ENCODE measurements at regions not wholly inside any gene's neighbourhood (a gene's known extent, or its start where the extent isn't known, plus 50 kb on each side); places are given as distances from the start of the nearest gene placed in this dataset.
A peak's percentile ranks its signal among the peaks of the same experiment; 100 is the strongest.

DNA sequence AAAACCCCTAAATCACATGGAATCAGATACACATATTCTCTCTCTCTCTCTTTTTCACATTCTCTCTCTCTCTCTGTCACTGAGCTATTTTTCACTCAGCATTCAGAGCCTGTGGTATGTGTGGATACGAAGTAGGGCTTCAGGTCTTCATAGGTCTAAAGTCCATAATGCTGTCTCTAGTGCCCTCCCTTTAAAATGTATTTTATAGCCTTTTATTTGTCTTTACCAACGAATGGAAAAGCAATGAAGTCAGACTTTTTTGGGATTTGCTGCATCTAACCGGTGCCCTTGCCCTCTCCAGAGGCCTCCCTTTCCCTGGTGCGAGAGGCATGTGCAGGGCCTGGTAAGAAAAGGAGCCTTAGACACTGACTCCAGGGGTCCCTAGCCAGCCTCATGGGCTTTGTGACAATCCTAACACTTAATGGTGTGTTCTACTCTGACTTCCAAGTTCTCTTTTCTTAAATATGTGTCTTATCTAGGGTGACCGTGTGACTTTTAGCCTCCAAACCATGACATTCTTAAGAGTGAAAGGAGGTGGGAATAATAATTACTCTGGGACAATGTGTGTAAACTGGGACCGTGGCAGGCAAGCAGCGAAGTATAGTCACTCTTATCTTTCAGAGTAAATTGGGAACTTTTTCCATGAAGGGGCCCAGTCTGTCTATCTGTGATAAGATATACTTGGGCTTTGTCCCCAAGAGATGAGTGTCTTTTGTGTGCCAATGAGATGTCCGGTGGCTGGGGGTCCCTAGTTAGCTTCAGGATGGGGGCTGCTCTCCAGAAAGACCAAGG, 101.1 kb downstream of the B3GNT2 start:
- no peak for DNase-seq

DNA sequence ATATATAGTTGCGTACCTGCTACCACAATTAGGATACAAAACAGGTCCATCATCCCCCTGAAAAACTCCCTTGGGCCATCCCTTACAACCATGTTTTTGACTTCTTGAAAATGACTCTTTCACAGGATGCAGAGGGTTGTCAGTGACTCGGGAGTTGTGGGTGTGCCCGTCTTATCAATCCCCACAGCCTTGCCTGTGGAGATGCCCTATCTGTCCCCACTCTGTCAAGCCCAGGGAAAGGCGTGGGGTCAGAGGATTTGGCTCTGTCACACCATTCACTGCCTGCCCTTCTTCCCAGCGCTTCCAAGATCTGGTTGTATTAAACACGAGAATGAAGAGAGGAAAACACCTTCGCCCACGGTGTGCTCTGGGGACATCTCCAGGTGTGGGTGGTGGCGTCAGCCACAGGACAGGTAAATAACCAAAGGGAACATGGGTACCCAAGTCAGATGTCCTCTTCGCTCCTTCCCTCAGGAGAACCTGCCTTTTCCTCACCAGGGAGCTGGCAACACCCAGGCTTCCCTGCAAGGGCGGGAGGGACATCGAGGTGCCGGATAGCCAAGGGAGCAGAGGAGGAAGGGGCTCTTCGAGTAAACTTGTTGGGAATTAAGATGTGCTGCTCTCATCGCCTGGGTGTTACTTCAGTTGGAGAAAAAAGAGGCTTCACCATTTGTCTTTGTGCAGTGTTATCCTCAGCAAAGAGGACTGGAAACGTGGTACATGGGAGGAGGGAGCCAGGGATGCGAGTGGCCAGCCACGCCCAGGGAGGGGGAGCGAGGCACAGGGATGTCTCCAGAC, 100.3 kb downstream of the B3GNT2 start:
- DNase-seq = no peak

DNA sequence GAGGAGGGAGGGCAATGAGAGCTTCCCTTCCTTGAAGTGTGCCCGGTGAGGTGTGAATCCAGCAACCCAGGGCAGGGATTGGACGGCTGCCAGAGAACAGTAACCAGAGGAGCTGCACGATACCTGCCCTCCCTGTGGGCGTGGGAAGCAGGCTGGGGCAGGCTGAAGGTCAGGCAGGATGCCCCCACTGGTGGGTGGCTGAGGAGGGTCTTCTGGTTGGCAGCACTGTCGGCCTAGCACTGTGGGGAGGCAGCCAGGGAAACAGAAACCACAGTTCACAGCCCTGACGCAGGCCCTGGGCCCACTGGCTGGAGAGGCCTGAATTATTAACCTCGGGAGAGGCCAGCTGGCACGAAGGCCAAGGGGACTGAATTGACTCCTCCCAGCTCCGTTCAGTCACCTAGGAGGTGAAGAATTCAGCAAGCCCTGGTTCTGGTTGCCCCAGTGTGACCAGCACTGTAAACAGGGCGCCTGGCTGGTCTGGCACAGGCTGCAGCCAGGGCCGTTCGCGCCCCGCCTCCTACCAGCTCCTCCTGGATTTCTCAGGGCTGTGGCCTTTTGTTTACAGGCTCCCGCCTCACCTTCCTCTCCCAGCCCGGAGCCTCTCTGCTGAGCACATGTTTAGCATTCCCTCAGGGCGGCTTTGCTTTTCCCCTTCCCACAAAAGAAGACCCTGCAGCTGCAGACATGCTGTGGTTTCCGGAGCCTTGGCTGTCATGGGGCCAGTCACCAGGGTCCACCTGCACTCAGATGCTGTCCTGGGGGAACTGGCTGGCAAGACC, 97.8 kb downstream of the B3GNT2 start:
- DNase-seq = no peak

DNA sequence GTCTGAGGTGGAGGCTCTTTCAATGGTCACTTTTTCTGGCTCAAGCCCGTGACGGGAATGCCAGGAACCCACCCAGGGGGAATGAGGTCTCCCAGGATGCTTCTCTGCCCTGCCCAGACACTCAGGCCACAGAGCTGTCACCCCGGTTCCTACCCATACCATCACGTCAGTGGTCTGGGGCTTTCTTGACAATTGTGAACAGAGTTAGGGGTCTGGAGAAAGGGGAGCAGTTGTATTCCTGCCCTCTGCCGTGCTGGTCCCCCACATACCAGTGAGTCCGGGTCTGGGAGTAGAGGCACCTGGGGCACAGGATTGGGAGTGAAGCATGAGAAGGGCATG, 97.2 kb downstream of the B3GNT2 start:
- no peak for DNase-seq

DNA sequence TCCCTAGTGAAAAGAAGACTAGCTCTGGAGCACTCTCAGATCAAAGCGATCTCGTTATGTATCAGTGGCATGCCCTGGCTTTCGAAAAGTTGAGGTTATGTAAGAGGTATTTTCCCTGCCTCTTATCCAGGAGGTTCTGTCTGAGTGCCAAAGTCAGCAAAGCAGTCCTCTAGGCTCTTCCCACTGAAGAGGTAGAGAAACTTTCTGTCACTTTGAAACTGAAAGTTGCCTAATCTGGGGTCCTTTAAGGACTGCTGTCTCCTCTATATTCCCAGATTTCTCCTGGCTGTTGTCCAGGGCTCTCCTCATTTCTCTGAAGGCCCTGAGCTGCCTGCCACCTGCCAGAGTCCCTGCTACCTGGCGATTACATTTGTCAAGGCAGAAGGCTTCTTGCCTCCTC, 96.3 kb downstream of the B3GNT2 start:
- DNase-seq = no peak

DNA sequence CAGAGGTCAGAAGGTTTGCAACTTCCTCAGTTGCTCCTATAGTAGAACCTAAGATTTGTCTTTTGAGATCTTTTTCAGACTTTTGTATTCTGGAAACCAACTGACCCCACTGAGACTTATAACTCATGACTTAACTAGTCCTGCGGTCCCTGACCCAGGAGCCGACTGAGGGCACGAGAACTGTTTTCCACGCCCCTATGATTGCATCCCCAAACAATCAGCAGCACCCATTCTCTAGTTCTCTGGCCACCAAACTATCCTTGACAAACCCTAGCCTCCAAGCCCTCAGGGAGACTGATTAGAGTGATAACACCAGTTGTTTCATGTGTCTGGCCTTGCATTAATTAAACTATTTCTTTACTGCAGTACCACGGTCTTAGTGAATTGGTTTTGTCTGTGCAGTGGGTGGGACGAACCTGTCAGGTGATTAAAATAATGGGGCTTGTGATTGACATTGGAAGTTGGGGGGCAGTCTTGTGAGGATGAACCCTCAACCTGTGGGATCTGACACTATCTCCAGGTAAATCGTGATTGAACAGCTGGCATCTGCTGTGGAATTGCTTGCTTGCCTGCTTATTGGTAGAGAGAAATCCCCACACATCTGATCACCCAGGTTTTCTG, 95.7 kb downstream of the B3GNT2 start:
- DNase-seq = no peak

DNA sequence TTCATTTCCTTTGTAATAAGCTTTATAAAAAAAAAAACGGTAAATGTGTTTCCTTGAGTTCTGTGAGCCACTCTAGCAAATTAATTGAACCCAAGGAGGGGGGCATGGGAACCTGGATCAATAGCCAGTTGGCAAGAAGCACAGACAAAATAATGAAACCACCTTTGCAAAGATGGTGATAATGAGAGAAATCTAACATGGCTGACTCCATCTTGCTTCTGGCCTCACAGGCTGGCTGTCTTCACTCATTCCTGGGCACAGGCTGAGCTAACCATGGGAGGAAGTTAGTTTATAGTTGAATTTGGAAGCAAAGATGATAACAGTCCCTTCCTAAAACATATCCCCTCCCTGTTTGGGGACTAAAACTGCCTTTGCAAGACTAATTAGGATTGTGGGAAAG, 95.1 kb downstream of the B3GNT2 start:
- DNase-seq = no peak

DNA sequence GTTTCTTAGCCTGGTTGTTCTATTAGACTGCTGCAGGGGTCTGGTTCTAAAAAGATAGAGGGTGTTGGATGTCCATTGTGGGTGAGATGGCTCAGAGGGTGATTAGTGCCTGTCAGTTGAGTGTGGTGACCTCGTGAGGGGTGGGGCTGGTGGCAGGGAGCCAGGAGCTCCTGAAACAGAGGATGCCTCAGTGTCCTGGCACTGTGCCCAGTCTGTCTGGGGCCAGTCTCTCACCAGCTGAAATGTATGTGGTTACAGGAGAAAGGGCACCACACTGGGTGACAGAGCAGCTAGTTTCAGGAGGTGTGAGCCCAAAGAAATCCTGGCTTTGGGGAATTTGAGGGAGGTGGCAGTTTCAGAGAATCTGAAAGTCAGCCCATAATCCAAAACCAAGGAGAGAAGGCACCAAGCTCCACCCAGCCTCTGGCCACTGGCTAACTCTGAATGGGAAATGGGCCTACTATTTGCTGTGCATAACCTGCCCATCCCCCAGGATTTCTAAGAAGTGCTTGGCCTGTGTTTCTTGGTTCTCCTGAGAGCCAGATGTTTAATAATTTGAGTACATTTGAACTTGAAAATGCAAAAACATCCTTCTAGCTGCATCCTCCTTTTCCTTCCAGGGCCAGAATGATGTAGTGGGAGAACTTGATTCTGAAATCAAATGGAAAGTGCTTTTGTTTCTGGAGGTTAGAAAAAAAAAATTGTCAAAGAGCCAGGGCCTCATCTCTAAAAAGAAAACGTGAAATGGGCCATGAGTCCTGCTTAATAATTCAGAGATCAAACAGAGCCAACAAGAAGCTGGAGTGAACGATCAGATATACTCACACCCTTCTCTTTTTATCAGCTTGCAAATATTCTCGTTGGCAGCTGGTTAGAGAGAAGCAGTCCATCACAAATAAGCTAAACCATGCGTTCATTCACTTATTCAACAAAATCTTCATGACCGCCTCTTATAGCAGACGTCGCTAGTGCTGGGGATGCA, 92.3 kb downstream of the B3GNT2 start:
- DNase-seq = peak; percentile 58

DNA sequence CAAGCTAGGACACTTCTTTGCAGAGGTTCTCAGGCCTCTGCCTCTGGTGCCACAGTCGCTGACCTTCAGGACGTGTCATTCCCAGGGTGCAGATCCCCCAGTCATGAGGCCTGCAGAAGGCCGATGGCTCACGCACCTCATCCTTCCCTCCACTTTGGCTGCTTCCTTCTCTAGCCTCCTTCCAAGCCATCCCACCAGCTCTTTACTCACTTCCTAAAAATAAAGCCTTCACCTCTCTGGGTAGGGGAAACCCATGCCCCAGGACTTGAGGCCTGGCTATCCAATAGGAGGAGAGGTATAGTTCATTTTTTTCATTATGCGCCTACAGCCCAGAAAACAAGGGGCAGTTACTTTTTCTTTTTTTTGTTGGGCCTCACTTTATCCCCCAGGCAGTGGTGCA, 91.4 kb downstream of the B3GNT2 start:
- no peak for DNase-seq

DNA sequence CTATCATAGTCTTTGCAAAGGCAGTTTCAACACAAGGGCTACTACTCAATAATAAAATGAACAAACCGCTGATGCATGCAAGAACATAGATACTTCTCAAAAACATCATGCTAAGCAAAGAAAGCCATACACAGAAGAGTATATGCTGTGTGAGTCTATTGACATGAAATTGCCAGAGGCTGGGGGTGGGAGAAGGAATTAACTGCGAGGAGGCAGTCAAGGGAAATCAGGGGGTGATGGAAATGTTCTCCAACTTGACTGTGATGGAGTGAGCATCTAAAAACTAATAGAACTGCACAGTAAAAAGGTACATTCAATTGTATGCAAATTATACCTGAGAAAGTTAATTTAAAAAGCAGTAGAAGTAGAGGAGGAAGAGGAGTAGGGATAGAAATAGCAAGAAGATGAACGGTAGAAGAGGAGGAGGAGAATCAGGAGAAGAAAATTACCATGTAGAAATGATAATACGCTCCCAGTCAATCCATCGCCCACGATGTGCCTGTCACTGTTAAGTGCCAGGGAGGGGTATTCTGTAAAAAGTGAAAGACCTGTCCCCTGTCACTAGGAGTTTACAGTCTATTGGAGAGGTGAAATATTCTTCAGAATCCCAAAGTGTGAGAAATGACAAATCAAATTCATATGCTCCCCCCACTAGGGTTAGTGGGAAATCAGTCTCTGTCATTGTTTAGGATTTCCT, 90.3 kb downstream of the B3GNT2 start:
- no peak for DNase-seq

DNA sequence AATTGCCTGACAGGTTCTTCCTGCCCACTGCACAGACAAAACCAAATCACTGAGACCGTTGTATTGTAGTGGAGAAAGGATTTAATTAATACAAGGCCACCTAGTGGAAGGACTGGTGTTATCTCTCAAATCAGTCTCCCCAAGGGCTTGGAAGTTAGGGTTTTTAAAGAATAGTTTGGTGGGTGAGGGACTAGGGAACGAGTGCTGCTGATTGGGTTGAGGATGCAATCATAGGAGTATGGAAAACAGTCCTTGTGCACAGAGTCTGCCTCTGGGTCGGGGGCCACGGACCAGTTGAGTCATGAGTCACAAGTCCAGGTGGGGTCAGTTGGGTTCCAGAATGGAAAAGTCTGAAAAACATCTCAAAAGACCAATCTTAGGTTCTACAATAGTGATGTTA, 89.1 kb downstream of the B3GNT2 start:
- no peak for DNase-seq

DNA sequence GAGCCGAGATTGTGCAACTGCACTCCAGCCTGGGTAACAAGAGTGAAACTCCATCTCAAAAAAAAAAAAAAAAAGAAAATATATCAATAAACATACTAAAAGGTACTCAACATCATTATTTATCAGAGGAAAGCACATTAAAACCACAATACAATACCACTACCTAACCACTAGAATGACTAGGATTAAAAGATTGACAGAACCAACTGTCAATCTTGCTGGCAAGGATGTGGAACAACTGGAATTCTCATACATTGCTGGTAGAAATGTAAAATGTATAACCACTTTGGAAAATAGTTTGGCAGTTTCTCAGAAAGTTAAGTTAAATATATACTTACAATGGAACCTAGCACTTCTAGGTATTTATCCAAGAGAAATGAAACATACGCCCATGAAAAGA, 88.6 kb downstream of the B3GNT2 start:
- no peak for DNase-seq

DNA sequence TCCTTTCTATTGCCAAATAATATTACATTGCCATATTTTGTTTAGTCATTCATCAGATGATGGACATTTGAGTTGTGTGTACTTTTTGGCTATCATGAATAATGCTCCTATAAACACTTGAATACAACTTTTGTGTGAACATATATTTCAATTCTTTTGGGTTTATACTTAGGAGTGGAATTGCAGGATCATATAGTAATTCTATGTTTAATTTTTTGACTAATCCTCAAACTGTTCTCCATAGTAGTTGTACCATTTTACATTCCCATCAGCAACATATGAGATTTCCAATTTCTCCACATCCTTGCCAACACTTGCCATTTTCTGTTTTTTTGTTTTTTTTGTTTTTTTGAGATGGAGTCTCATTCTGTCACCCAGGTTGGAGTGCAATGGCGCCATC, 87.2 kb downstream of the B3GNT2 start:
- DNase-seq = no peak

DNA sequence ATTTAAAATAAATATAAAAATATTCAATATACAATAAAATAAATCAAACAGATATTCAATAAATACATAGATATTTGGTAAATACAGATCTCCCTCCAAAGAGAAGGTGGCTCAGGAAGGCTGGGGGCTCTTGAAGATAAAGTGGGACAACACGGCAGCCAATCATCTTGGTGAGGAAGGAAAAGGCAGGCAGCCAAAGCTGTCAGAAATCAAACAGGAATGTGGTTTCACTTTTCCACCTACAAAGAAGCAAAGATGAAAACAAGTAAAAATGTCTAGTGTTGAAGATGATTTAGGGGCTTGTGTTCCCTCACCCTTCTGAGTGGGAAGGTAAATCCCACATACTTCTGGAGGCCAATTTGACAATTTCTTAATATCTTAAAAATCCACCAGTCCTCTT, 85.7 kb downstream of the B3GNT2 start:
- no peak for DNase-seq

DNA sequence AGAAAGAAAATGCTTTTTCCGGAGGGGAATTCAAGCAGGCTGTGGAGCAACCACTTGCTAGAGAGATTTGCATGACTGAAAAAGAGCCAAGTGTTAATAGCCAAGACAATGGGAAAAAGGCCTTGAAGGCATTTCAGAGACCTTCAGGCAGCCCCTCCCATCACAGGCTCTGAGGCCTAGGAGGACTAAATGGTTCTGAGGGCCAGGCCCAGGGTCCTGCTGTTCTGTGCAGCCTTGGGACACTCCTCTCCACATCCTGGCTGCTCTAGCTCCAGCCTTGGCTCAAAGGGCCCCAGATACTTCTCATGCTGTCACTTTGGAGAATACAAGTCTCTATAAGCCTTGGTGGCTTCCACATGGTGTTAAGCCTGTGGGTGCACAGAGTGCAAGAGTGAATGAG, 81.8 kb downstream of the B3GNT2 start:
- no peak for DNase-seq

Measured in fibroblast of skin of right biceps (primary cell).